ENCODE measurements at regions not wholly inside any gene's neighbourhood (a gene's known extent, or its start where the extent isn't known, plus 50 kb on each side); places are given as distances from the start of the nearest gene placed in this dataset.
"Not testable (repeated sequence)": the region's sequence is repeated elsewhere in the genome, so short reads cannot be mapped to it uniquely, and the experiment has no call there.

- DNase-seq (no peak), FAIRE-seq (no peak)
- WGBS, 3 donors, result 86 to 89% (median 87%) methylated on average over 8 of the region's 8 CpGs
- H3K27ac ChIP-seq (ENCODE audit: low read depth in 1 of 3, low read length in 2 of 3), result no peak overlapping the region
- H3K36me3 ChIP-seq (ENCODE audit: control insufficient read depth in 3 of 3, insufficient read depth in 2 of 3, low read depth in 1 of 3, low read length in 3 of 3), result no peaks in the 10 kb centered on the region
- no peaks in the 10 kb centered on the region for H3K4me1 ChIP-seq (ENCODE audit: control insufficient read depth in 3 of 3, insufficient read depth in 2 of 3, low read depth in 1 of 3, low read length in 2 of 3)
- peaks cover 0 to 5% of the 10 kb centered on the region in 2 donors for H3K9me3 ChIP-seq (ENCODE audit: control insufficient read depth in 2 of 2, insufficient read depth in 1 of 2, low read depth in 1 of 2, low read length in 1 of 2)
- no peaks in the 10 kb centered on the region for H3K27me3 ChIP-seq (ENCODE audit: control insufficient read depth in 3 of 3, insufficient read depth in 3 of 3, low read length in 3 of 3)
- H3K4me3 ChIP-seq (ENCODE audit: low read depth in 1 of 3, low read length in 3 of 3), result no peak overlapping the region
Observed at GRCh38 chr2:198873503-198874471, 584.0 kb downstream of the SATB2 start.

- no peaks in the 10 kb centered on the region for H3K27me3 ChIP-seq (ENCODE audit: control insufficient read depth in 3 of 3, insufficient read depth in 3 of 3, low read length in 3 of 3)
- H3K36me3 ChIP-seq (ENCODE audit: control insufficient read depth in 3 of 3, insufficient read depth in 2 of 3, low read depth in 1 of 3, low read length in 3 of 3), result no peaks in the 10 kb centered on the region
- no peaks in the 10 kb centered on the region for H3K9me3 ChIP-seq (ENCODE audit: control insufficient read depth in 2 of 2, insufficient read depth in 1 of 2, low read depth in 1 of 2, low read length in 1 of 2)
- no peaks in the 10 kb centered on the region for H3K4me1 ChIP-seq (ENCODE audit: control insufficient read depth in 3 of 3, insufficient read depth in 2 of 3, low read depth in 1 of 3, low read length in 2 of 3)
- 61 to 83% (median 73%) methylated on average over 5 of the region's 5 CpGs for WGBS, 3 donors
- H3K4me3 ChIP-seq (ENCODE audit: low read depth in 1 of 3, low read length in 3 of 3), result no peak overlapping the region
- DNase-seq (no peak), FAIRE-seq (no peak)
- no peak overlapping the region for H3K27ac ChIP-seq (ENCODE audit: low read depth in 1 of 3, low read length in 2 of 3)
Observed at GRCh38 chr2:198863655-198864054, 594.1 kb downstream of the SATB2 start.

- FAIRE-seq (no peak), DNase-seq (no peak)
- Histone ChIP-seq H3K9me3 (ENCODE audit: control insufficient read depth in 2 of 2, insufficient read depth in 1 of 2, low read depth in 1 of 2, low read length in 1 of 2) (no peaks in the 10 kb centered on the region), H3K27me3 (ENCODE audit: control insufficient read depth in 3 of 3, insufficient read depth in 3 of 3, low read length in 3 of 3) (no peaks in the 10 kb centered on the region), H3K4me3 (ENCODE audit: low read depth in 1 of 3, low read length in 3 of 3) (no peak overlapping the region), H3K27ac (ENCODE audit: low read depth in 1 of 3, low read length in 2 of 3) (no peak overlapping the region), H3K4me1 (ENCODE audit: control insufficient read depth in 3 of 3, insufficient read depth in 2 of 3, low read depth in 1 of 3, low read length in 2 of 3) (no peaks in the 10 kb centered on the region), H3K36me3 (ENCODE audit: control insufficient read depth in 3 of 3, insufficient read depth in 2 of 3, low read depth in 1 of 3, low read length in 3 of 3) (no peaks in the 10 kb centered on the region)
- WGBS, 3 donors, result 89 to 94% (median 93%) methylated on average over 2 of the region's 2 CpGs
Observed at GRCh38 chr2:198861080-198861479, 596.7 kb downstream of the SATB2 start.

- WGBS, 3 donors, result 67 to 81% (median 69%) methylated on average over 1 of the region's 1 CpG
- H3K27ac ChIP-seq (ENCODE audit: low read depth in 1 of 3, low read length in 2 of 3), result no peak overlapping the region
- H3K27me3 ChIP-seq (ENCODE audit: control insufficient read depth in 3 of 3, insufficient read depth in 3 of 3, low read length in 3 of 3), result no peaks in the 10 kb centered on the region
- no peaks in the 10 kb centered on the region for H3K9me3 ChIP-seq (ENCODE audit: control insufficient read depth in 2 of 2, insufficient read depth in 1 of 2, low read depth in 1 of 2, low read length in 1 of 2)
- no peak overlapping the region for H3K4me3 ChIP-seq (ENCODE audit: low read depth in 1 of 3, low read length in 3 of 3)
- DNase-seq (no peak), FAIRE-seq (no peak)
- no peaks in the 10 kb centered on the region for H3K36me3 ChIP-seq (ENCODE audit: control insufficient read depth in 3 of 3, insufficient read depth in 2 of 3, low read depth in 1 of 3, low read length in 3 of 3)
- H3K4me1 ChIP-seq (ENCODE audit: control insufficient read depth in 3 of 3, insufficient read depth in 2 of 3, low read depth in 1 of 3, low read length in 2 of 3), result no peaks in the 10 kb centered on the region
Observed at GRCh38 chr2:198857246-198857645, 600.5 kb downstream of the SATB2 start.

- not testable (repeated sequence) for H3K27ac ChIP-seq (ENCODE audit: low read depth in 1 of 3, low read length in 2 of 3); H3K4me1 ChIP-seq (ENCODE audit: control insufficient read depth in 3 of 3, insufficient read depth in 2 of 3, low read depth in 1 of 3, low read length in 2 of 3); H3K36me3 ChIP-seq (ENCODE audit: control insufficient read depth in 3 of 3, insufficient read depth in 2 of 3, low read depth in 1 of 3, low read length in 3 of 3); H3K4me3 ChIP-seq (ENCODE audit: low read depth in 1 of 3, low read length in 3 of 3); FAIRE-seq; H3K27me3 ChIP-seq (ENCODE audit: control insufficient read depth in 3 of 3, insufficient read depth in 3 of 3, low read length in 3 of 3); DNase-seq; H3K9me3 ChIP-seq (ENCODE audit: control insufficient read depth in 2 of 2, insufficient read depth in 1 of 2, low read depth in 1 of 2, low read length in 1 of 2)
- 85 to 92% (median 89%) methylated on average over 6 of the region's 6 CpGs for WGBS, 3 donors
Observed at GRCh38 chr2:198855746-198856145, 602.0 kb downstream of the SATB2 start.

GRCh38 chr2:198852248-198852647 is 605.5 kb downstream of the SATB2 start:
- Histone ChIP-seq H3K4me3 (ENCODE audit: low read depth in 1 of 3, low read length in 3 of 3) (no peak overlapping the region), H3K27me3 (ENCODE audit: control insufficient read depth in 3 of 3, insufficient read depth in 3 of 3, low read length in 3 of 3) (no peaks in the 10 kb centered on the region), H3K27ac (ENCODE audit: low read depth in 1 of 3, low read length in 2 of 3) (no peak overlapping the region), H3K36me3 (ENCODE audit: control insufficient read depth in 3 of 3, insufficient read depth in 2 of 3, low read depth in 1 of 3, low read length in 3 of 3) (no peaks in the 10 kb centered on the region), H3K4me1 (ENCODE audit: control insufficient read depth in 3 of 3, insufficient read depth in 2 of 3, low read depth in 1 of 3, low read length in 2 of 3) (no peaks in the 10 kb centered on the region), H3K9me3 (ENCODE audit: control insufficient read depth in 2 of 2, insufficient read depth in 1 of 2, low read depth in 1 of 2, low read length in 1 of 2) (no peaks in the 10 kb centered on the region)
- FAIRE-seq, result no peak
- WGBS, 3 donors, result 74 to 84% (median 76%) methylated on average over 2 of the region's 2 CpGs
- no peak for DNase-seq

GRCh38 chr2:198825534-198825933 is 632.2 kb downstream of the SATB2 start:
- no peak overlapping the region for H3K27ac ChIP-seq (ENCODE audit: low read depth in 1 of 3, low read length in 2 of 3)
- no peaks in the 10 kb centered on the region for H3K4me1 ChIP-seq (ENCODE audit: control insufficient read depth in 3 of 3, insufficient read depth in 2 of 3, low read depth in 1 of 3, low read length in 2 of 3)
- H3K27me3 ChIP-seq (ENCODE audit: control insufficient read depth in 3 of 3, insufficient read depth in 3 of 3, low read length in 3 of 3), result no peaks in the 10 kb centered on the region
- H3K36me3 ChIP-seq (ENCODE audit: control insufficient read depth in 3 of 3, insufficient read depth in 2 of 3, low read depth in 1 of 3, low read length in 3 of 3), result no peaks in the 10 kb centered on the region
- DNase-seq (no peak), FAIRE-seq (no peak)
- H3K4me3 ChIP-seq (ENCODE audit: low read depth in 1 of 3, low read length in 3 of 3), result no peak overlapping the region
- H3K9me3 ChIP-seq (ENCODE audit: control insufficient read depth in 2 of 2, insufficient read depth in 1 of 2, low read depth in 1 of 2, low read length in 1 of 2), result no peaks in the 10 kb centered on the region

- no peak overlapping the region for H3K4me3 ChIP-seq (ENCODE audit: low read depth in 1 of 3, low read length in 3 of 3)
- no peak for FAIRE-seq
- H3K27me3 ChIP-seq (ENCODE audit: control insufficient read depth in 3 of 3, insufficient read depth in 3 of 3, low read length in 3 of 3), result no peaks in the 10 kb centered on the region
- H3K4me1 ChIP-seq (ENCODE audit: control insufficient read depth in 3 of 3, insufficient read depth in 2 of 3, low read depth in 1 of 3, low read length in 2 of 3), result no peaks in the 10 kb centered on the region
- 69 to 85% (median 71%) methylated on average over 1 of the region's 1 CpG for WGBS, 3 donors
- DNase-seq, result no peak
- H3K9me3 ChIP-seq (ENCODE audit: control insufficient read depth in 2 of 2, insufficient read depth in 1 of 2, low read depth in 1 of 2, low read length in 1 of 2), result no peaks in the 10 kb centered on the region
- no peak overlapping the region for H3K27ac ChIP-seq (ENCODE audit: low read depth in 1 of 3, low read length in 2 of 3)
- H3K36me3 ChIP-seq (ENCODE audit: control insufficient read depth in 3 of 3, insufficient read depth in 2 of 3, low read depth in 1 of 3, low read length in 3 of 3), result no peaks in the 10 kb centered on the region
Observed at GRCh38 chr2:198817536-198817935, 640.2 kb downstream of the SATB2 start.

- no peak for FAIRE-seq
- Histone ChIP-seq H3K4me3 (ENCODE audit: low read depth in 1 of 3, low read length in 3 of 3) (no peak overlapping the region), H3K4me1 (ENCODE audit: control insufficient read depth in 3 of 3, insufficient read depth in 2 of 3, low read depth in 1 of 3, low read length in 2 of 3) (no peaks in the 10 kb centered on the region), H3K9me3 (ENCODE audit: control insufficient read depth in 2 of 2, insufficient read depth in 1 of 2, low read depth in 1 of 2, low read length in 1 of 2) (no peaks in the 10 kb centered on the region), H3K27me3 (ENCODE audit: control insufficient read depth in 3 of 3, insufficient read depth in 3 of 3, low read length in 3 of 3) (no peaks in the 10 kb centered on the region), H3K27ac (ENCODE audit: low read depth in 1 of 3, low read length in 2 of 3) (no peak overlapping the region), H3K36me3 (ENCODE audit: control insufficient read depth in 3 of 3, insufficient read depth in 2 of 3, low read depth in 1 of 3, low read length in 3 of 3) (no peaks in the 10 kb centered on the region)
- no peak for DNase-seq
- 71 to 79% (median 72%) methylated on average over 4 of the region's 4 CpGs for WGBS, 3 donors
Observed at GRCh38 chr2:198815626-198816025, 642.1 kb downstream of the SATB2 start.

Measured in small intestine (tissue), 7 donors.